PC-3 (cell line): ENCODE measurements at regions not wholly inside any gene's neighbourhood (a gene's known extent, or its start where the extent isn't known, plus 50 kb on each side); places are given as distances from the start of the nearest gene placed in this dataset.

ENCODE experiments used
- ATAC-seq: fragments of 200-7000 bp; cut with Tn5 transposase; 2 replicates; pipeline ENCODE4 v1.9.1; 2020; ENCODE audit warnings: mild to moderate bottlenecking, moderate library complexity
- BruUV-seq: library from RNA; stranded (reverse); fragments of 400-500 nt; replicated peaks from 2 replicates; lab custom pipeline; 2021; lab: Mats Ljungman, UMichigan
- CTCF ChIA-PET: fragments of 300-600 bp; sonication (Branson Sonifier 250); formaldehyde crosslinking; loops from one replicate; lab custom pipeline; 2022; ENCODE audit warnings: antibody characterized with exemption; lab: Charles Lee
- POLR2A ChIA-PET: fragments of 300-600 bp; sonication (Branson Sonifier 250); formaldehyde crosslinking; loops from one replicate; lab custom pipeline; 2022; ENCODE audit warnings: antibody characterized with exemption; ENCODE audit not compliant: unreplicated experiment; lab: Charles Lee
- DNase-seq: peaks from one replicate; pipeline ENCODE4 v3.0.0-alpha.2; 2015
- H2AFZ ChIP-seq: fragments of 300-600 bp; sonication (generic); 2 replicates; pipeline ENCODE4 v1.6.0; 2016; ENCODE audit warnings: antibody characterized with exemption, low read length
- H3F3A ChIP-seq: fragments of 300-600 bp; sonication (generic); one replicate; pipeline ENCODE4 v1.6.0; 2017; ENCODE audit warnings: antibody characterized with exemption, low read length, control low read depth, mild to moderate bottlenecking; ENCODE audit not compliant: unreplicated experiment
- H3K27ac ChIP-seq: fragments of 300-600 bp; sonication (generic); 2 replicates; pipeline ENCODE4 v1.5.1; 2016; ENCODE audit warnings: mild to moderate bottlenecking, low read length
- H3K27me3 ChIP-seq: fragments of 300-600 bp; sonication (generic); 2 replicates; pipeline ENCODE4 v1.6.1; 2016; ENCODE audit warnings: low read length, mixed read lengths
- H3K36me3 ChIP-seq: fragments of 300-600 bp; sonication (generic); 2 replicates; pipeline ENCODE4 v1.6.1; 2016; ENCODE audit warnings: low read depth, mixed run types, low read length, mixed read lengths
- H3K4me1 ChIP-seq: fragments of 300-600 bp; sonication (generic); 2 replicates; pipeline ENCODE4 v1.5.1; 2016; ENCODE audit warnings: low read length; ENCODE audit not compliant: insufficient read depth
- H3K4me2 ChIP-seq: fragments of 300-600 bp; sonication (generic); 2 replicates; pipeline ENCODE4 v1.6.0; 2016; ENCODE audit warnings: low read length
- H3K4me3 ChIP-seq: fragments of 300-600 bp; sonication (generic); 2 replicates; pipeline ENCODE4 v1.5.1; 2016; ENCODE audit warnings: mild to moderate bottlenecking, low read length, mixed read lengths
- H3K79me2 ChIP-seq: fragments of 300-600 bp; sonication (generic); 2 replicates; pipeline ENCODE4 v1.6.1; 2017; ENCODE audit warnings: low read length, mixed read lengths
- H3K9ac ChIP-seq: fragments of 300-600 bp; sonication (generic); 2 replicates; pipeline ENCODE4 v1.6.0; 2016; ENCODE audit warnings: mild to moderate bottlenecking, low read length
- H3K9me2 ChIP-seq: fragments of 300-600 bp; sonication (generic); replicated peaks from 2 replicates; pipeline ENCODE4 v1.6.1; 2016; ENCODE audit warnings: mixed run types, low read length, mixed read lengths
- H3K9me3 ChIP-seq: fragments of 300-600 bp; sonication (generic); 2 replicates; pipeline ENCODE4 v1.6.1; 2016; ENCODE audit warnings: low read length, mixed read lengths
- H4K20me1 ChIP-seq: fragments of 300-600 bp; sonication (generic); 2 replicates; pipeline ENCODE4 v1.6.1; 2016; ENCODE audit warnings: low read length, mixed read lengths
- CTCF ChIP-seq: fragments of 300-600 bp; sonication (generic); conservative IDR thresholded peaks from 2 replicates; pipeline ENCODE4 v1.5.1; 2017; ENCODE audit warnings: antibody characterized with exemption, low read depth, mild to moderate bottlenecking, low read length
- EZH2 ChIP-seq: fragments of 300-600 bp; sonication (generic); IDR thresholded peaks from one replicate; pipeline ENCODE4 v1.6.1; 2017; ENCODE audit warnings: antibody characterized with exemption, mild to moderate bottlenecking, low read length; ENCODE audit not compliant: unreplicated experiment
- EZH2phosphoT487 ChIP-seq: fragments of 300-600 bp; sonication (generic); IDR thresholded peaks from 2 replicates; pipeline ENCODE4 v1.6.1; 2018; ENCODE audit warnings: mild to moderate bottlenecking, antibody characterized with exemption, low read length, borderline replicate concordance
- intact Hi-C: fragments of 100-400 bp; cut with micrococcal nuclease; formaldehyde crosslinking; loops from 2 replicates; pipeline ENCODE4 v1.9.0; 2023

DNA sequence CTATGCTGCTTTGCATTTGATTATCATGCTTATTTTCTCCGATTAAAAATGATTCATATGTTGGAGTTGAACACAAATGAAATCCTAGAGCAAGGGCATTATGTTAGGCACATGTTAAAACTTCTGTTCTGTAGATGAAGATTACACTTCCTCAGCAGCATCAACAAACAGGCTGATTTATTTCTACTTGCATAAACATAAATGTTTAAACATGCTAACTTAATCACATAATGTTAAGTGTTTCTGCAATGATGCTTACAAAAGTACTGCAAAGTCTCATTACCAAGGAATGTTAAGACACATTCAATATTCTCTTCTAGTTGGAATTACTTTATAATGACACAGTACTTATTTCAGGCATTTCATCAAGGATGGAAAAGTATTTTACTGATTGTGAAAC is 770.8 kb downstream of the ANKRD7 start:
- no peaks in the 10 kb centered on the region for H3K36me3 ChIP-seq
- intact Hi-C loops, result no loop called here
- ChIA-PET CTCF (no interaction called here), POLR2A (no interaction called here)
- H4K20me1 ChIP-seq, result no peaks in the 10 kb centered on the region
- DNase-seq (no peak), ATAC-seq (no peak)
- H3K4me2 ChIP-seq, result no peak overlapping the region
- TF ChIP-seq EZH2phosphoT487 (no peak), EZH2 (no peak), CTCF (no peak)
- H3K27me3 ChIP-seq, result no peaks in the 10 kb centered on the region
- BruUV-seq, result no TSS peak
- 0 out of 2 replicates have a peak, but pooled peaks cover 4% of the 10 kb centered on the region for H3K9me3 ChIP-seq
- H2AFZ ChIP-seq, result no peak overlapping the region
- H3K4me1 ChIP-seq, result no peaks in the 10 kb centered on the region
- H3K79me2 ChIP-seq, result no peaks in the 10 kb centered on the region
- H3K9me2 ChIP-seq, result no peaks in the 10 kb centered on the region
- H3K9ac ChIP-seq, result no peak overlapping the region
- no peak overlapping the region for H3K4me3 ChIP-seq
- H3K27ac ChIP-seq, result no peak overlapping the region
- no peaks in the 10 kb centered on the region for H3F3A ChIP-seq

DNA sequence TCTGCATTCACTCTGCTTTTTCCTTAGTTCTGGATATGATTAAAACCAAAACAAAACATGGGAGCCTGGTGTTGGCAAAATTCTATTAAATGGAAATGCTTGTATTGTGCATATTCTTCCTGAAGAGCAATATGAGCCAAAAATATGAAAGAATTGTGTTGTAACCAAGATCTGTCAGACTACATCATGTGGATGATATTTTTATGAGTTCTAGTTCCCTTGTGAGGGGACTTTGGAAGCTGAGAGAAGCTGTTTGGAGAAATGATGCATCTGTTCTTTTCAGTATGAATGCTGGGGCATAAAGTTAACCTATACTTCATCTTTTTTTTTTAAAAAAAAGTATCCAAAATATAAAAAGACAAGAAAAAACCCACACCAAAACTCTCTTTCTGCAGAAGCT is 782.7 kb downstream of the ANKRD7 start:
- no peaks in the 10 kb centered on the region for H3K9me2 ChIP-seq
- H3K4me3 ChIP-seq, result no peak overlapping the region
- H3K9me3 ChIP-seq, result no peaks in the 10 kb centered on the region
- no peaks in the 10 kb centered on the region for H3K27me3 ChIP-seq
- no peak for DNase-seq
- intact Hi-C loops, result no loop called here
- no TSS peak for BruUV-seq
- no peak overlapping the region for H3K4me2 ChIP-seq
- H3K36me3 ChIP-seq, result no peaks in the 10 kb centered on the region
- TF ChIP-seq CTCF, result no peak
- TF ChIP-seq EZH2, result no peak
- no peak for TF ChIP-seq EZH2phosphoT487
- no peaks in the 10 kb centered on the region for H3K4me1 ChIP-seq
- ATAC-seq, result no peak
- ChIA-PET CTCF (no interaction called here), POLR2A (no interaction called here)
- no peak overlapping the region for H3K27ac ChIP-seq
- H4K20me1 ChIP-seq, result no peaks in the 10 kb centered on the region
- no peaks in the 10 kb centered on the region for H3F3A ChIP-seq
- H3K79me2 ChIP-seq, result no peaks in the 10 kb centered on the region
- H2AFZ ChIP-seq, result no peak overlapping the region
- no peak overlapping the region for H3K9ac ChIP-seq

DNA sequence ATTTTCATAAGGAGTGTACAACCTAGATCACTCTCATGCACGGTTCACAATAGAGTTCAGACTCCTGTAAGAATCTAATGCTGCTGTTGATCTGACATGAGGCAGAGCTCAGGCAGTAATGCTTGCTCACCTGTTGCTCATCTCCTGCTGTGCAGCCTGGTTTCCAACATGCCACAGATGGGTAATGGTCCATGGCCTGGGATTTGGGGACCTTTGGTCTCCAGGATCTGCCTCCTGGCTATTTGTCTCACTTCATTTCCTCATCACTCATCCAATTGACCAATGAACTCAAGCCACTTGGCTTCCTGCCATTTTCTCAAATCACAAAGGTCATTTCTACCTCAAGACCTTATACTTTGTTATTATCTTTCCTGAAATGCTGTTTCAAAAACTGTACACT is 786.1 kb downstream of the ANKRD7 start:
- DNase-seq (no peak), ATAC-seq (no peak)
- no peaks in the 10 kb centered on the region for H3K79me2 ChIP-seq
- H3K27me3 ChIP-seq, result no peaks in the 10 kb centered on the region
- H3F3A ChIP-seq, result no peaks in the 10 kb centered on the region
- CTCF ChIA-PET, result no interaction called here
- H3K4me2 ChIP-seq, result no peak overlapping the region
- H3K9ac ChIP-seq, result no peak overlapping the region
- no peaks in the 10 kb centered on the region for H3K9me3 ChIP-seq
- H3K36me3 ChIP-seq, result no peaks in the 10 kb centered on the region
- no peaks in the 10 kb centered on the region for H3K4me1 ChIP-seq
- H3K9me2 ChIP-seq, result no peaks in the 10 kb centered on the region
- intact Hi-C loops, result no loop called here
- no peak overlapping the region for H3K4me3 ChIP-seq
- TF ChIP-seq EZH2 (no peak), EZH2phosphoT487 (no peak), CTCF (no peak)
- no TSS peak for BruUV-seq
- H4K20me1 ChIP-seq, result no peaks in the 10 kb centered on the region
- H2AFZ ChIP-seq, result no peak overlapping the region
- POLR2A ChIA-PET, result no interaction called here
- no peak overlapping the region for H3K27ac ChIP-seq
